CD8-positive, alpha-beta memory T cell (primary cell): ENCODE measurements at regions not wholly inside any gene's neighbourhood (a gene's known extent, or its start where the extent isn't known, plus 50 kb on each side); places are given as distances from the start of the nearest gene placed in this dataset.
A peak's percentile ranks its signal among the peaks of the same experiment; 100 is the strongest.

Experiments
- CTCF ChIA-PET: fragments of 350-600 bp; sonication (Branson Sonifier 250); formaldehyde crosslinking; loops from one replicate; lab custom pipeline; 2021; ENCODE audit warnings: antibody characterized with exemption; lab: Charles Lee
- POLR2A ChIA-PET: fragments of 350-600 bp; sonication (Branson Sonifier 250); formaldehyde crosslinking; loops from one replicate; lab custom pipeline; 2021; ENCODE audit warnings: antibody characterized with exemption; lab: Charles Lee
- DNase-seq, 5 donors: peaks; one replicate each; pipeline versions ENCODE4 v3.0.0 to v3.0.0-alpha.2; 2020 to 2022; ENCODE audit warnings: mixed read lengths in 1 of 5
- H3K27ac ChIP-seq: one replicate; pipeline ENCODE4 v1.7.0; 2013; ENCODE audit warnings: low read depth, mild to moderate bottlenecking, low read length, moderate library complexity
- H3K27me3 ChIP-seq: 2 replicates; pipeline ENCODE4 v1.7.0; 2013; ENCODE audit warnings: low read length, mild to moderate bottlenecking; ENCODE audit not compliant: insufficient read depth, poor library complexity, severe bottlenecking
- H3K36me3 ChIP-seq: 2 replicates; pipeline ENCODE4 v1.7.0; 2013; ENCODE audit warnings: mild to moderate bottlenecking, low read length, moderate library complexity; ENCODE audit not compliant: insufficient read depth
- H3K4me1 ChIP-seq: 2 replicates; pipeline ENCODE4 v1.7.0; 2013; ENCODE audit warnings: mild to moderate bottlenecking, low read length, moderate library complexity; ENCODE audit not compliant: insufficient read depth
- H3K4me3 ChIP-seq: 2 replicates; pipeline ENCODE4 v1.7.0; 2013; ENCODE audit warnings: mild to moderate bottlenecking, low read length
- H3K9me3 ChIP-seq: 2 replicates; pipeline ENCODE4 v1.7.0; 2013; ENCODE audit warnings: mild to moderate bottlenecking, low read length
- H3K27ac Mint-ChIP-seq, 8 donors: one replicate each; pipeline ENCODE4 v1.8.0; 2020 to 2021; ENCODE audit warnings: mixed read lengths in 8 of 8, mild to moderate bottlenecking in 6 of 8, inconsistent platforms in 3 of 8, moderate library complexity in 3 of 8
- H3K27me3 Mint-ChIP-seq, 2 donors: one replicate each; pipeline ENCODE4 v1.8.0; 2020 to 2021; ENCODE audit warnings: mixed read lengths in 2 of 2, mild to moderate bottlenecking in 1 of 2, moderate library complexity in 1 of 2
- H3K36me3 Mint-ChIP-seq, 3 donors: one replicate each; pipeline ENCODE4 v1.8.0; 2020 to 2021; ENCODE audit warnings: mixed read lengths in 3 of 3, inconsistent platforms in 1 of 3, mild to moderate bottlenecking in 1 of 3
- H3K4me1 Mint-ChIP-seq, 3 donors: one replicate each; pipeline ENCODE4 v1.8.0; 2020 to 2021; ENCODE audit warnings: mixed read lengths in 3 of 3, inconsistent platforms in 1 of 3, mild to moderate bottlenecking in 1 of 3
- H3K4me3 Mint-ChIP-seq, 7 donors: one replicate each; pipeline ENCODE4 v1.8.0; 2020 to 2021; ENCODE audit warnings: mixed read lengths in 7 of 7, mild to moderate bottlenecking in 6 of 7, moderate library complexity in 4 of 7, inconsistent platforms in 2 of 7
- H3K9me3 Mint-ChIP-seq, 5 donors: one replicate each; pipeline ENCODE4 v1.8.0; 2020 to 2022; ENCODE audit warnings: mixed read lengths in 5 of 5, mild to moderate bottlenecking in 3 of 5, moderate library complexity in 2 of 5, inconsistent platforms in 1 of 5

- no peaks in the 10 kb centered on the region for H3K36me3 Mint-ChIP-seq
- peak in 1 of 5 donors; percentile 35 for DNase-seq
- H3K36me3 ChIP-seq = no peaks in the 10 kb centered on the region
- H3K9me3 ChIP-seq = no peaks in the 10 kb centered on the region
- H3K27ac ChIP-seq = no peak overlapping the region
- H3K4me3 Mint-ChIP-seq = no peak overlapping the region
- H3K9me3 Mint-ChIP-seq = no peaks in the 10 kb centered on the region
- H3K4me3 ChIP-seq = no peak overlapping the region
- no peaks in the 10 kb centered on the region for H3K4me1 ChIP-seq
- CTCF ChIA-PET = no interaction called here
- no peaks in the 10 kb centered on the region for H3K4me1 Mint-ChIP-seq
- peaks cover under 1% of the 10 kb centered on the region for H3K27me3 ChIP-seq
- H3K27ac Mint-ChIP-seq = no peak overlapping the region
- POLR2A ChIA-PET = no interaction called here
- peaks cover 13 to 16% of the 10 kb centered on the region in 2 donors for H3K27me3 Mint-ChIP-seq
Measured at GRCh38 chr12:132403636-132404434, 74.4 kb upstream of the GALNT9 start.

- Mint-ChIP-seq H3K4me3 (no peak overlapping the region), H3K4me1 (no peaks in the 10 kb centered on the region), H3K27ac (no peak overlapping the region), H3K9me3 (no peaks in the 10 kb centered on the region), H3K27me3 (peaks cover 13 to 20% of the 10 kb centered on the region in 2 donors), H3K36me3 (no peaks in the 10 kb centered on the region)
- Histone ChIP-seq H3K36me3 (no peaks in the 10 kb centered on the region), H3K4me3 (no peak overlapping the region), H3K27ac (no peak overlapping the region), H3K9me3 (no peaks in the 10 kb centered on the region), H3K27me3 (peaks cover 4% of the 10 kb centered on the region), H3K4me1 (no peaks in the 10 kb centered on the region)
- DNase-seq = peak in 1 of 5 donors; percentile 24
- ChIA-PET CTCF (no interaction called here), POLR2A (no interaction called here)
Measured at GRCh38 chr12:132402831-132403416, 73.5 kb upstream of the GALNT9 start.

GRCh38 chr12:132401982-132402381, 72.6 kb upstream of the GALNT9 start:
- CTCF ChIA-PET = no interaction called here

GRCh38 chr12:132400011-132400641, 70.7 kb upstream of the GALNT9 start:
- H3K27me3 ChIP-seq = peaks cover 4% of the 10 kb centered on the region
- peak in 1 of 5 donors; percentile 21 for DNase-seq
- peaks cover 6 to 24% of the 10 kb centered on the region in 2 donors for H3K27me3 Mint-ChIP-seq

More at GRCh38 chr12:132401982-132402381, 72.6 kb upstream of the GALNT9 start:
- Mint-ChIP-seq H3K27ac (no peak overlapping the region), H3K4me3 (no peak overlapping the region), H3K27me3 (peaks cover 10 to 24% of the 10 kb centered on the region in 2 donors), H3K36me3 (no peaks in the 10 kb centered on the region), H3K4me1 (no peaks in the 10 kb centered on the region), H3K9me3 (no peaks in the 10 kb centered on the region)
- H3K4me3 ChIP-seq = no peak overlapping the region
- POLR2A ChIA-PET = no interaction called here
- no peaks in the 10 kb centered on the region for H3K9me3 ChIP-seq
- no peak overlapping the region for H3K27ac ChIP-seq
- peaks cover 4% of the 10 kb centered on the region for H3K27me3 ChIP-seq
- no peaks in the 10 kb centered on the region for H3K4me1 ChIP-seq
- no peak for DNase-seq
- no peaks in the 10 kb centered on the region for H3K36me3 ChIP-seq

GRCh38 chr12:132399092-132400010, 70.0 kb upstream of the GALNT9 start:
- no peaks in the 10 kb centered on the region for H3K9me3 Mint-ChIP-seq
- no peak overlapping the region for H3K4me3 ChIP-seq
- H3K27ac ChIP-seq = no peak overlapping the region
- no peak overlapping the region for H3K27ac Mint-ChIP-seq
- peaks cover 4% of the 10 kb centered on the region for H3K27me3 ChIP-seq
- H3K36me3 Mint-ChIP-seq = no peaks in the 10 kb centered on the region
- no peaks in the 10 kb centered on the region for H3K4me1 ChIP-seq
- H3K36me3 ChIP-seq = no peaks in the 10 kb centered on the region
- POLR2A ChIA-PET = no interaction called here
- no peak overlapping the region for H3K4me3 Mint-ChIP-seq
- H3K9me3 ChIP-seq = no peaks in the 10 kb centered on the region
- CTCF ChIA-PET = no interaction called here
- peaks cover 6 to 24% of the 10 kb centered on the region in 2 donors for H3K27me3 Mint-ChIP-seq
- no peaks in the 10 kb centered on the region for H3K4me1 Mint-ChIP-seq
- peak in 1 of 5 donors; percentile 43 for DNase-seq

More at GRCh38 chr12:132400011-132400641, 70.7 kb upstream of the GALNT9 start:
- no peaks in the 10 kb centered on the region for H3K9me3 ChIP-seq
- no peaks in the 10 kb centered on the region for H3K36me3 ChIP-seq
- no peaks in the 10 kb centered on the region for H3K4me1 ChIP-seq
- Mint-ChIP-seq H3K9me3 (no peaks in the 10 kb centered on the region), H3K4me1 (no peaks in the 10 kb centered on the region), H3K27ac (no peak overlapping the region), H3K4me3 (no peak overlapping the region), H3K36me3 (no peaks in the 10 kb centered on the region)
- ChIA-PET POLR2A (no interaction called here), CTCF (no interaction called here)
- no peak overlapping the region for H3K4me3 ChIP-seq
- no peak overlapping the region for H3K27ac ChIP-seq

GRCh38 chr12:132398386-132398991, 69.1 kb upstream of the GALNT9 start:
- Histone ChIP-seq H3K27ac (no peak overlapping the region), H3K27me3 (peaks cover 4% of the 10 kb centered on the region), H3K9me3 (no peaks in the 10 kb centered on the region), H3K36me3 (no peaks in the 10 kb centered on the region), H3K4me1 (no peaks in the 10 kb centered on the region), H3K4me3 (no peak overlapping the region)
- Mint-ChIP-seq H3K36me3 (no peaks in the 10 kb centered on the region), H3K27ac (no peak overlapping the region), H3K9me3 (no peaks in the 10 kb centered on the region), H3K4me3 (no peak overlapping the region), H3K4me1 (no peaks in the 10 kb centered on the region), H3K27me3 (peaks cover 6 to 23% of the 10 kb centered on the region in 2 donors)
- ChIA-PET POLR2A (no interaction called here), CTCF (no interaction called here)
- DNase-seq = peak in 1 of 5 donors; percentile 36

- CTCF ChIA-PET = no interaction called here
- no peaks in the 10 kb centered on the region for H3K4me1 ChIP-seq
Measured at GRCh38 chr12:132397934-132398385, 68.6 kb upstream of the GALNT9 start.

More at GRCh38 chr12:132397934-132398385, 68.6 kb upstream of the GALNT9 start:
- Histone ChIP-seq H3K27ac (no peak overlapping the region), H3K27me3 (peaks cover 4% of the 10 kb centered on the region), H3K36me3 (no peaks in the 10 kb centered on the region), H3K4me3 (no peak overlapping the region), H3K9me3 (no peaks in the 10 kb centered on the region)
- H3K36me3 Mint-ChIP-seq = no peaks in the 10 kb centered on the region
- no peak overlapping the region for H3K27ac Mint-ChIP-seq
- POLR2A ChIA-PET = no interaction called here
- H3K9me3 Mint-ChIP-seq = no peaks in the 10 kb centered on the region
- peak in 1 of 5 donors; percentile 22 for DNase-seq
- H3K27me3 Mint-ChIP-seq = peaks cover 6 to 20% of the 10 kb centered on the region in 2 donors
- H3K4me1 Mint-ChIP-seq = no peaks in the 10 kb centered on the region
- no peak overlapping the region for H3K4me3 Mint-ChIP-seq
